GM04503 (cell line): ENCODE measurements at regions not wholly inside any gene's neighbourhood (a gene's known extent, or its start where the extent isn't known, plus 50 kb on each side); places are given as distances from the start of the nearest gene placed in this dataset.
"Not testable (repeated sequence)": the region's sequence is repeated elsewhere in the genome, so short reads cannot be mapped to it uniquely, and the experiment has no call there.

Source experiments
- DNase-seq: peaks from one replicate; pipeline ENCODE4 v3.0.0-alpha.2; 2012; ENCODE audit warnings: low read depth

GRCh38 chrX:56130031-56130430 is 102.1 kb upstream of the KLF8 start:
- no peak for DNase-seq

GRCh38 chrX:56130436-56130835 is 101.7 kb upstream of the KLF8 start:
- no peak for DNase-seq

- not testable (repeated sequence) for DNase-seq
These were observed 68.0 kb upstream of the KLF8 start for GRCh38 chrX:56164135-56164534.
